SK-N-SH (cell line): ENCODE measurements at regions not wholly inside any gene's neighbourhood (a gene's known extent, or its start where the extent isn't known, plus 50 kb on each side); places are given as distances from the start of the nearest gene placed in this dataset.

ENCODE experiments used
- CTCF ChIA-PET: fragments of 300-600, 350-600 bp; formaldehyde crosslinking; extraction: SDS; loops from one replicate; lab custom pipeline; 2021; lab: Yijun Ruan, JAX
- POLR2A ChIA-PET: fragments of 350-600 bp; sonication (Branson Sonifier 250); formaldehyde crosslinking; extraction: SDS; loops from one replicate; lab custom pipeline; 2020; ENCODE audit warnings: antibody characterized with exemption, inconsistent platforms; lab: Yijun Ruan, JAX
- DNase-seq: peaks from one replicate; pipeline ENCODE4 v3.0.0; 2012
- H2AFZ ChIP-seq: fragments of 200-600 bp; sonication (generic); 2 replicates; pipeline ENCODE4 v1.8.1; 2016; ENCODE audit warnings: antibody characterized with exemption, mild to moderate bottlenecking, low read depth
- H3F3A ChIP-seq: fragments of 200-600 bp; sonication (generic); replicated peaks from 2 replicates; pipeline ENCODE3; 2016; ENCODE audit warnings: antibody characterized with exemption, mild to moderate bottlenecking; ENCODE audit not compliant: insufficient read depth
- H3K27ac ChIP-seq, 2 experiments: fragments of 200-500 bp in 1 of 2; fragments of 200-600 bp in 1 of 2; sonication (Bioruptor generic) in 1 of 2; sonication (generic), shearing (Covaris generic) in 1 of 2; 2 replicates each; pipeline versions ENCODE4 v1.5.1 to v1.6.1; 2014 to 2016; ENCODE audit warnings: low read depth in 2 of 2, inconsistent platforms in 1 of 2, low read length in 1 of 2, mild to moderate bottlenecking in 1 of 2, mixed read lengths in 1 of 2
- H3K27me3 ChIP-seq: fragments of 200-600 bp; sonication (generic), shearing (Covaris generic); 2 replicates; pipeline ENCODE4 v1.6.1; 2016; ENCODE audit warnings: mixed run types; ENCODE audit not compliant: insufficient read depth
- H3K36me3 ChIP-seq, 2 experiments: fragments of 200-500 bp in 1 of 2; fragments of 200-600 bp in 1 of 2; sonication (Bioruptor generic) in 1 of 2; sonication (generic) in 1 of 2; replicated peaks in 1 of 2; 2 replicates each; pipeline versions ENCODE3 to v1.5.1; 2014 to 2016; ENCODE audit warnings: low read length in 1 of 2, mild to moderate bottlenecking in 1 of 2; ENCODE audit not compliant: insufficient read depth in 2 of 2, control insufficient read depth in 1 of 2
- H3K4me1 ChIP-seq, 2 experiments: fragments of 200-500 bp in 1 of 2; fragments of 200-600 bp in 1 of 2; sonication (Bioruptor generic) in 1 of 2; sonication (generic), shearing (Covaris generic) in 1 of 2; 2 replicates each; pipeline versions ENCODE4 v1.5.1 to v1.6.1; 2014 to 2016; ENCODE audit warnings: low read depth in 1 of 2, low read length in 1 of 2, mixed run types in 1 of 2; ENCODE audit not compliant: insufficient read depth in 2 of 2, control insufficient read depth in 1 of 2
- H3K4me2 ChIP-seq: fragments of 200-600 bp; sonication (generic), shearing (Covaris generic); 2 replicates; pipeline ENCODE4 v1.6.1; 2017; ENCODE audit warnings: mixed run types
- H3K4me3 ChIP-seq, 2 experiments: fragments of 200-500 bp in 1 of 2; fragments of 200-600 bp in 1 of 2; sonication (Bioruptor generic) in 1 of 2; sonication (generic), shearing (Covaris generic) in 1 of 2; 2 replicates each; pipeline versions ENCODE4 v1.5.1 to v1.8.1; 2014 to 2016; ENCODE audit warnings: low read depth in 2 of 2, inconsistent platforms in 1 of 2, low read length in 1 of 2, mild to moderate bottlenecking in 1 of 2, mixed read lengths in 1 of 2, moderate library complexity in 1 of 2
- H3K79me2 ChIP-seq: fragments of 200-600 bp; sonication (generic); 2 replicates; pipeline ENCODE4 v1.8.1; 2017; ENCODE audit warnings: mild to moderate bottlenecking; ENCODE audit not compliant: insufficient read depth
- H3K9ac ChIP-seq: fragments of 200-600 bp; sonication (generic); 2 replicates; pipeline ENCODE4 v1.6.1; 2017; ENCODE audit warnings: mixed run types
- H3K9me2 ChIP-seq: fragments of 200-600 bp; sonication (generic); 2 replicates; pipeline ENCODE4 v1.6.1; 2017; ENCODE audit warnings: mixed run types
- H3K9me3 ChIP-seq: fragments of 200-600 bp; sonication (generic); 2 replicates; pipeline ENCODE4 v1.6.1; 2017; ENCODE audit warnings: mixed run types, mild to moderate bottlenecking, moderate library complexity
- H4K20me1 ChIP-seq: fragments of 200-600 bp; sonication (generic); 2 replicates; pipeline ENCODE4 v1.6.1; 2017; ENCODE audit warnings: mild to moderate bottlenecking, mixed run types; ENCODE audit not compliant: insufficient read depth
- CTCF ChIP-seq: fragments of 200-600 bp; sonication (generic); IDR thresholded peaks from 2 replicates; pipeline ENCODE4 v1.6.1; 2017; ENCODE audit warnings: antibody characterized with exemption, mild to moderate bottlenecking, moderate library complexity
- EZH2phosphoT487 ChIP-seq: fragments of 200-600 bp; sonication (generic); IDR thresholded peaks from 2 replicates; pipeline ENCODE4 v1.6.1; 2017; ENCODE audit warnings: low read depth, mixed run types, mild to moderate bottlenecking, antibody characterized with exemption, moderate library complexity, borderline replicate concordance
- GATA2 ChIP-seq: sonication (generic); formaldehyde crosslinking; IDR thresholded peaks from 2 replicates; pipeline ENCODE4 v1.5.0; 2020; ENCODE audit warnings: mild to moderate bottlenecking, missing genetic modification reagents
- IRF3 ChIP-seq: fragments of 150-350 bp; IDR thresholded peaks from 2 replicates; pipeline ENCODE4 v1.6.1; 2016; ENCODE audit warnings: mild to moderate bottlenecking, low read depth, low read length
- POLR2AphosphoS5 ChIP-seq: IDR thresholded peaks from 2 replicates; pipeline ENCODE4 v1.6.1; 2012; ENCODE audit warnings: low read depth, low read length
- RAD21 ChIP-seq: IDR thresholded peaks from 2 replicates; pipeline ENCODE4 v1.6.1; 2012; ENCODE audit warnings: mild to moderate bottlenecking, low read length
- REST ChIP-seq: IDR thresholded peaks from 2 replicates; pipeline ENCODE4 v1.6.1; 2012; ENCODE audit warnings: mild to moderate bottlenecking, low read depth, low read length, moderate library complexity
- RXRA ChIP-seq: IDR thresholded peaks from 2 replicates; pipeline ENCODE4 v1.4.0; 2012; ENCODE audit warnings: low read depth, mild to moderate bottlenecking, borderline replicate concordance
- SIN3A ChIP-seq: IDR thresholded peaks from 2 replicates; pipeline ENCODE4 v1.6.1; 2012; ENCODE audit warnings: low read depth, mild to moderate bottlenecking, low read length, moderate library complexity, borderline replicate concordance
- SMC3 ChIP-seq: IDR thresholded peaks from 2 replicates; pipeline ENCODE4 v1.6.1; 2012; ENCODE audit warnings: low read depth, low read length, improper control_type of control experiment
- USF1 ChIP-seq: IDR thresholded peaks from 2 replicates; pipeline ENCODE4 v1.4.0; 2012; ENCODE audit warnings: low read depth, borderline replicate concordance
- USF2 ChIP-seq: fragments of 150-350 bp; IDR thresholded peaks from 2 replicates; pipeline ENCODE4 v1.6.1; 2017; ENCODE audit warnings: antibody characterized with exemption, low read length, low read depth, borderline replicate concordance
- ZBTB33 ChIP-seq: IDR thresholded peaks from 2 replicates; pipeline ENCODE4 v1.4.0; 2012; ENCODE audit warnings: low read depth, borderline replicate concordance
- WGBS: methylation state at CpG from one replicate; pipeline ENCODE4 v1.1.6; 2017; ENCODE audit warnings: low lambda C conversion rate; 5-methylcytosine and 5-hydroxymethylcytosine counted together

GRCh38 chr2:117432746-117433145 is 381.7 kb upstream of the DDX18 start:
- Histone ChIP-seq H3K36me3 (no peaks in the 10 kb centered on the region), H2AFZ (no peak overlapping the region), H3K79me2 (no peaks in the 10 kb centered on the region), H3F3A (no peaks in the 10 kb centered on the region), H3K4me2 (no peak overlapping the region), H3K9me2 (no peaks in the 10 kb centered on the region), H3K27ac (no peak overlapping the region), H3K4me3 (no peak overlapping the region), H3K9ac (no peak overlapping the region), H3K9me3 (no peaks in the 10 kb centered on the region), H4K20me1 (no peaks in the 10 kb centered on the region), H3K27me3 (no peaks in the 10 kb centered on the region), H3K4me1 (no peaks in the 10 kb centered on the region)
- no peak for DNase-seq
- TF ChIP-seq CTCF (no peak), RAD21 (no peak), GATA2 (no peak), SMC3 (no peak), RXRA (no peak)
- CTCF ChIA-PET, result interaction anchor here (1.4 kb wide), 1 partner anchor 9 kb away, joined by 3 read pairs; no protein-coding TSS in a partner anchor
- WGBS, result 28% methylated on average over 4 of the region's 4 CpGs
- POLR2A ChIA-PET, result no interaction called here

- Histone ChIP-seq H2AFZ (no peak overlapping the region), H3K79me2 (no peaks in the 10 kb centered on the region), H3K4me1 (no peaks in the 10 kb centered on the region), H3K36me3 (no peaks in the 10 kb centered on the region), H3K4me2 (no peak overlapping the region), H3K4me3 (no peak overlapping the region), H3K9ac (no peak overlapping the region), H3K27ac (no peak overlapping the region), H3K27me3 (no peaks in the 10 kb centered on the region), H3K9me2 (no peaks in the 10 kb centered on the region), H4K20me1 (no peaks in the 10 kb centered on the region), H3K9me3 (no peaks in the 10 kb centered on the region), H3F3A (no peaks in the 10 kb centered on the region)
- ChIA-PET POLR2A (no interaction called here), CTCF (no interaction called here)
- TF ChIP-seq IRF3, result no peak
- no peak for TF ChIP-seq USF1
- TF ChIP-seq REST, result no peak
- no peak for TF ChIP-seq POLR2AphosphoS5
- no peak for TF ChIP-seq USF2
- no peak for TF ChIP-seq SIN3A
- no peak for TF ChIP-seq RAD21
- TF ChIP-seq EZH2phosphoT487, result no peak
- no peak for TF ChIP-seq ZBTB33
- 50% methylated on average over 3 of the region's 3 CpGs for WGBS
- no peak for DNase-seq
These were observed 377.8 kb upstream of the DDX18 start for GRCh38 chr2:117436697-117437096.
